Endothelial cell (in vitro differentiated cells): ENCODE measurements at regions not wholly inside any gene's neighbourhood (a gene's known extent, or its start where the extent isn't known, plus 50 kb on each side); places are given as distances from the start of the nearest gene placed in this dataset.

Experiments used
- DNase-seq: peaks from one replicate; pipeline ENCODE4 v3.0.0; 2021; ENCODE audit warnings: low spot score
- H3K27ac Mint-ChIP-seq: one replicate; pipeline ENCODE4 v1.8.0; 2021; ENCODE audit warnings: mixed read lengths, inconsistent platforms; ENCODE audit not compliant: unreplicated experiment
- H3K27me3 Mint-ChIP-seq: one replicate; pipeline ENCODE4 v1.8.0; 2021; ENCODE audit warnings: mild to moderate bottlenecking, moderate library complexity, mixed read lengths, inconsistent platforms; ENCODE audit not compliant: unreplicated experiment
- H3K36me3 Mint-ChIP-seq: one replicate; pipeline ENCODE4 v1.8.0; 2021; ENCODE audit warnings: mild to moderate bottlenecking, low read depth, mixed read lengths, inconsistent platforms; ENCODE audit not compliant: unreplicated experiment
- H3K4me1 Mint-ChIP-seq: one replicate; pipeline ENCODE4 v1.8.0; 2021; ENCODE audit warnings: mild to moderate bottlenecking, mixed read lengths, inconsistent platforms; ENCODE audit not compliant: unreplicated experiment
- H3K4me3 Mint-ChIP-seq: one replicate; pipeline ENCODE4 v1.8.0; 2021; ENCODE audit warnings: mild to moderate bottlenecking, mixed read lengths, inconsistent platforms; ENCODE audit not compliant: unreplicated experiment
- H3K9me3 Mint-ChIP-seq: one replicate; pipeline ENCODE4 v1.8.0; 2021; ENCODE audit warnings: mixed read lengths, inconsistent platforms; ENCODE audit not compliant: unreplicated experiment
- TF ChIP-seq, protein P1 (sequence below): fragments of 200-600 bp; sonication (generic); IDR thresholded peaks from one replicate; pipeline ENCODE4 v1.5.0; 2021; ENCODE audit warnings: antibody characterized with exemption; ENCODE audit not compliant: unreplicated experiment

DNA sequence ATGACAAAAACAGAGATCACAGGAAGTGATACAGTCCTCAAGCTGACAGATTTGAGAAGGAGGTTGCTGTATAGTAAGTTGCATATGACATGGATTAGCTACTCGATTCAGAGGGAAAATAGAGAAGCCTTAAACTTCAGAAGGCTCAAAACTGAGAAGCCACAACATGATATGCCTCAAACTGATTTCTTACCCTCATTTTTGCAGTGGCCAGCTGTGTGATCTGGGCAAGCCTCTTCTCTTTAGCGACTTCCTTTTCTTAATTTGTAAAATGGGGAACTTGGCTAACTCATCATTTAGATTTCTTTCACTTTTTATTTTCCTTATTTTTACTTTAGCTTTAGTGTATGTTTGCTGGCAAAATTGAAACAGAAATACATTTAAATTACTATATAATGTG, 421.1 kb downstream of the KIF4B start:
- DNase-seq = no peak
- no peaks in the 10 kb centered on the region for H3K36me3 Mint-ChIP-seq
- no peak overlapping the region for H3K27ac Mint-ChIP-seq
- H3K9me3 Mint-ChIP-seq = no peaks in the 10 kb centered on the region
- TF ChIP-seq, protein P1, sequence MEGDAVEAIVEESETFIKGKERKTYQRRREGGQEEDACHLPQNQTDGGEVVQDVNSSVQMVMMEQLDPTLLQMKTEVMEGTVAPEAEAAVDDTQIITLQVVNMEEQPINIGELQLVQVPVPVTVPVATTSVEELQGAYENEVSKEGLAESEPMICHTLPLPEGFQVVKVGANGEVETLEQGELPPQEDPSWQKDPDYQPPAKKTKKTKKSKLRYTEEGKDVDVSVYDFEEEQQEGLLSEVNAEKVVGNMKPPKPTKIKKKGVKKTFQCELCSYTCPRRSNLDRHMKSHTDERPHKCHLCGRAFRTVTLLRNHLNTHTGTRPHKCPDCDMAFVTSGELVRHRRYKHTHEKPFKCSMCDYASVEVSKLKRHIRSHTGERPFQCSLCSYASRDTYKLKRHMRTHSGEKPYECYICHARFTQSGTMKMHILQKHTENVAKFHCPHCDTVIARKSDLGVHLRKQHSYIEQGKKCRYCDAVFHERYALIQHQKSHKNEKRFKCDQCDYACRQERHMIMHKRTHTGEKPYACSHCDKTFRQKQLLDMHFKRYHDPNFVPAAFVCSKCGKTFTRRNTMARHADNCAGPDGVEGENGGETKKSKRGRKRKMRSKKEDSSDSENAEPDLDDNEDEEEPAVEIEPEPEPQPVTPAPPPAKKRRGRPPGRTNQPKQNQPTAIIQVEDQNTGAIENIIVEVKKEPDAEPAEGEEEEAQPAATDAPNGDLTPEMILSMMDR = no peak
- H3K4me3 Mint-ChIP-seq = no peak overlapping the region
- H3K27me3 Mint-ChIP-seq = no peaks in the 10 kb centered on the region
- H3K4me1 Mint-ChIP-seq = peaks cover 9% of the 10 kb centered on the region

DNA sequence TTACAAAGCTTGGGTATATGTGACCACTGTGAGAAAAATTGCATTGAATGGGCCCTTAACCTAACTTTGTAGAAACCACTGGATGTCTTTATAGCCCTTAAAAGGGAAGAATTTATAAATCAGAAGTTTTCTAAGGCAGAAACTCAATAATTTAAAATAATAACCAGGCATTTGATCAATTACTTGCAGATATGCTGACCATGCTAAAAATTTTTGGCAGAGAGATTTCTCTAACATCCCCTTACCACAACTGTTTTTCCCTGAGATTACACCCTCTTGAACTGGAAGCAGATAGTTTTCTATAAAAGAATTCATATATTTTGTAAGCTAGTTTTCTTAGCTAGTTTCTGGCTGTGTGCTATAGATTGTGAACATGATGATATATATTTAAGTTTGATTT, 428.3 kb downstream of the KIF4B start:
- Mint-ChIP-seq H3K27ac (no peak overlapping the region), H3K27me3 (no peaks in the 10 kb centered on the region), H3K9me3 (no peaks in the 10 kb centered on the region), H3K36me3 (no peaks in the 10 kb centered on the region), H3K4me3 (no peak overlapping the region), H3K4me1 (no peaks in the 10 kb centered on the region)
- DNase-seq = no peak
- TF ChIP-seq, protein P1 = no peak

DNA sequence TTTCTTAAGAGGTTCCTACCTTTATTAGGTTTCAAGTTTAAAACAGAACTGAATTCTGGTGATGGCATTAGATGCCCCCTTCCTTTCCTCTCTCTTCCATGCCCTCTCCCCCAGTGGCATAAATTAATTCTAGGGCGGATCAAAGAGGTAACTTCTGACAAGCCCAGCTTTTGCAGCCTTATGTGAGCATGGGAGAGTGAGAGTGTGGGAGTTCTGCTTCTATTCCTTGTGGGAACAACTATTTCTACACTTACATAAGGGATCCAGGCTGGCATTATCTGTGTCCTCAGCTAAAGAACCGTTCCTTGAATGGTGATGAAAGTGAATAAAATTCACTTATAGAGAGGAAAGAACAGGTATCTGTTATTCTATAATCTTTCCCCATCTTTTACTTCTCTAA, 437.6 kb downstream of the KIF4B start:
- H3K9me3 Mint-ChIP-seq = no peaks in the 10 kb centered on the region
- TF ChIP-seq, protein P1 = no peak
- no peak overlapping the region for H3K4me3 Mint-ChIP-seq
- no peaks in the 10 kb centered on the region for H3K36me3 Mint-ChIP-seq
- no peaks in the 10 kb centered on the region for H3K4me1 Mint-ChIP-seq
- H3K27me3 Mint-ChIP-seq = peaks cover 2% of the 10 kb centered on the region
- no peak for DNase-seq
- H3K27ac Mint-ChIP-seq = no peak overlapping the region

DNA sequence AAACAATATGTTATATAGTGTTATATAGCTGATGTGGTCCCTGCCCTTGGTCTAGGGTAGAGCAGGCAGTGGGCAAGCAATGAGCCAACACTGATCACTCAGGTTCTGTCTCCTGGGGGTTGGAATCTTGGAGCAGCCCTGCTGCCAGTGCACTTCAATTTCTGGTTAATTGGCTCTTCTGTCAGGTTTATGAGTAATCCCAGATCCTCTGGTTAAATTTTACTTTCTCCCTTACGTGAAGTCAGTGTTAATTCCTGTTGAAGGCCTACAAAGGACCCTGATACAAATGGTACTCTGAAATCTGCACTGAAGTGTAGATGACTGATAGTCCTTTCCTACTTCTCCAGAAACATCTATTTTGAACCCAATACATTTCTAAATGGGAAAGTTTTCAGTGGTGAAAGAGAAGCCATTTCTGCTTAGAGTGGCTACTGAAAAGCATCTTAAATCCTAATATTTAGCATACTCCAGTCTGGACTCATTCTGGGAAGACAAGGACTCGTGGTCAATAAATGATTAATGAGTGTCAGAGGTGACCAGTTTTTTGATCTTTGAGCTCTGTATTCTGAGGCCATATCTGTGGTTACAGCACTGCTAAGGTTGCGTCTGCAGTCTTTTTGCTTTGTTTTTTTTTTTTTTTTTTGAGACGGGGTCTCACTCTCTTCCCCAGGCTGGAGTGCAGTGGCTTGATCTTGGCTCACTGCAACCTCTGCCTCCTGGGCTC, 442.4 kb downstream of the KIF4B start:
- Mint-ChIP-seq H3K4me1 (no peaks in the 10 kb centered on the region), H3K27me3 (peaks cover 2% of the 10 kb centered on the region), H3K36me3 (no peaks in the 10 kb centered on the region), H3K4me3 (no peak overlapping the region), H3K27ac (no peak overlapping the region), H3K9me3 (no peaks in the 10 kb centered on the region)
- no peak for DNase-seq
- TF ChIP-seq, protein P1 = no peak

DNA sequence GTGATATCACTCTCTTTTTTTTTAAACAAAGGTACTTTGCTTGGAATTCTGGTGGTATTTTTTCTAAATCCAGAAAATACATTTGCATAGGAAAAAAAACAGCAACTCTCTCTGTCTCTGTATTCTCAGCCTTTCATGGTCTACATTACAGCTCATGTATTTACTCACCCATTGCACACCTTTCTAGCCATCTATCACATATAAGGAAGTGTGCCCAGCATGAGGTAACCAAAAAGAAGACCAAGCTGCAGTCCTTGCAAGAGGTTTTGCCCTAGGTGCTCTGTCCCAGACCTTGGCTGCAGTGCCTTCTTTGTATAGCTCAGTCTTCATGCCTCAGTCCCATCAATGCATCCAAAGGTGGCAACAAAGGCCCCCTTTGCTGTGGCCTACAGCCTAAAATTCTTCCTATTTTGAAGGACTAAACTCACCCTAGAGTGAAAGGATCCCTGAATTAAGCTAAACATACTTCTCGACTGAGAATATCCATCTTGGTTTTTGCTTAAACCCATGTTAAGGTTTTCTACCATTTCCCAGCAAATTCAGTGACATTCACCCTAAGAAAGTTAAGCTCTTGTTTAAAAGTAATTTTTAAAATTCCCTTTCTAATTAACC, 446.4 kb downstream of the KIF4B start:
- no peak overlapping the region for H3K27ac Mint-ChIP-seq
- TF ChIP-seq, protein P1 = no peak
- H3K4me3 Mint-ChIP-seq = no peak overlapping the region
- peaks cover 9% of the 10 kb centered on the region for H3K4me1 Mint-ChIP-seq
- H3K36me3 Mint-ChIP-seq = no peaks in the 10 kb centered on the region
- DNase-seq = no peak
- H3K9me3 Mint-ChIP-seq = no peaks in the 10 kb centered on the region
- no peaks in the 10 kb centered on the region for H3K27me3 Mint-ChIP-seq
